HG02588 (cell line): ENCODE measurements at regions not wholly inside any gene's neighbourhood (a gene's known extent, or its start where the extent isn't known, plus 50 kb on each side); places are given as distances from the start of the nearest gene placed in this dataset.
A peak's percentile ranks its signal among the peaks of the same experiment; 100 is the strongest.
"Not testable (repeated sequence)": the region's sequence is repeated elsewhere in the genome, so short reads cannot be mapped to it uniquely, and the experiment has no call there.

Experiments used
- ATAC-seq: cut with Tn5 transposase; IDR thresholded peaks from one replicate; pipeline ENCODE4 v1.9.1; 2021; ENCODE audit warnings: mild to moderate bottlenecking, moderate library complexity; ENCODE audit not compliant: unreplicated experiment

- no peak for ATAC-seq
Measured at GRCh38 chr16:48810803-48811453, 200.9 kb upstream of the N4BP1 start.

- ATAC-seq: no peak
Measured at GRCh38 chr16:48810436-48810802, 200.4 kb upstream of the N4BP1 start.

GRCh38 chr16:48790151-48790550 lies 180.2 kb upstream of the N4BP1 start:
- ATAC-seq: no peak

GRCh38 chr16:48788475-48788874 lies 178.5 kb upstream of the N4BP1 start:
- no peak for ATAC-seq

- ATAC-seq: no peak
Measured at GRCh38 chr16:48745541-48745940, 135.6 kb upstream of the N4BP1 start.

GRCh38 chr16:48740964-48741363 lies 131.0 kb upstream of the N4BP1 start:
- no peak for ATAC-seq

GRCh38 chr16:48734220-48734619 lies 124.2 kb upstream of the N4BP1 start:
- no peak for ATAC-seq

- no peak for ATAC-seq
Measured at GRCh38 chr16:48704710-48705109, 94.7 kb upstream of the N4BP1 start.

GRCh38 chr16:48687421-48688038 lies 77.5 kb upstream of the N4BP1 start:
- peak; percentile 72 for ATAC-seq

GRCh38 chr16:48684148-48684547 lies 74.2 kb upstream of the N4BP1 start:
- no peak for ATAC-seq

- ATAC-seq: no peak
Measured at GRCh38 chr16:48682971-48683370, 73.0 kb upstream of the N4BP1 start.

GRCh38 chr16:48681520-48681919 lies 71.5 kb upstream of the N4BP1 start:
- ATAC-seq: no peak

GRCh38 chr16:48680881-48681280 lies 70.9 kb upstream of the N4BP1 start:
- ATAC-seq: no peak

- no peak for ATAC-seq
Measured at GRCh38 chr16:48676836-48677235, 66.9 kb upstream of the N4BP1 start.

- ATAC-seq: not testable (repeated sequence)
Measured at GRCh38 chr16:48668184-48668583, 58.2 kb upstream of the N4BP1 start.

GRCh38 chr16:48659940-48660339 lies 50.0 kb upstream of the N4BP1 start:
- ATAC-seq: no peak
